Body of pancreas (tissue), 4 donors: ENCODE measurements at regions not wholly inside any gene's neighbourhood (a gene's known extent, or its start where the extent isn't known, plus 50 kb on each side); places are given as distances from the start of the nearest gene placed in this dataset.

Experiments used
- POLR2A ChIP-seq, 3 donors: fragments of 450-650 bp; IDR thresholded peaks; one replicate each; pipeline ENCODE4 v1.6.1; 2016; ENCODE audit warnings: antibody characterized with exemption in 3 of 3, mild to moderate bottlenecking in 2 of 3
- TF ChIP-seq, protein P1 (sequence below), 7 experiments: fragments of 450-650 bp in 4 of 7; fragments of 200-600 bp in 3 of 7; sonication (generic) in 3 of 7; IDR thresholded peaks; one replicate each; pipeline ENCODE4 v1.5.1; 2016 to 2019; ENCODE audit warnings: antibody characterized with exemption in 7 of 7

GRCh38 chr6:164578616-164579015, 730.8 kb downstream of the C6orf118 start:
- TF ChIP-seq, protein P1, sequence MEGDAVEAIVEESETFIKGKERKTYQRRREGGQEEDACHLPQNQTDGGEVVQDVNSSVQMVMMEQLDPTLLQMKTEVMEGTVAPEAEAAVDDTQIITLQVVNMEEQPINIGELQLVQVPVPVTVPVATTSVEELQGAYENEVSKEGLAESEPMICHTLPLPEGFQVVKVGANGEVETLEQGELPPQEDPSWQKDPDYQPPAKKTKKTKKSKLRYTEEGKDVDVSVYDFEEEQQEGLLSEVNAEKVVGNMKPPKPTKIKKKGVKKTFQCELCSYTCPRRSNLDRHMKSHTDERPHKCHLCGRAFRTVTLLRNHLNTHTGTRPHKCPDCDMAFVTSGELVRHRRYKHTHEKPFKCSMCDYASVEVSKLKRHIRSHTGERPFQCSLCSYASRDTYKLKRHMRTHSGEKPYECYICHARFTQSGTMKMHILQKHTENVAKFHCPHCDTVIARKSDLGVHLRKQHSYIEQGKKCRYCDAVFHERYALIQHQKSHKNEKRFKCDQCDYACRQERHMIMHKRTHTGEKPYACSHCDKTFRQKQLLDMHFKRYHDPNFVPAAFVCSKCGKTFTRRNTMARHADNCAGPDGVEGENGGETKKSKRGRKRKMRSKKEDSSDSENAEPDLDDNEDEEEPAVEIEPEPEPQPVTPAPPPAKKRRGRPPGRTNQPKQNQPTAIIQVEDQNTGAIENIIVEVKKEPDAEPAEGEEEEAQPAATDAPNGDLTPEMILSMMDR (IDR thresholded peaks at IDR 0.05): no peak
- TF ChIP-seq POLR2A (IDR thresholded peaks at IDR 0.05): no peak
